Middle frontal gyrus (tissue), 1 donor: ENCODE measurements at regions not wholly inside any gene's neighbourhood (a gene's known extent, or its start where the extent isn't known, plus 50 kb on each side); places are given as distances from the start of the nearest gene placed in this dataset.
"Not testable (repeated sequence)": the region's sequence is repeated elsewhere in the genome, so short reads cannot be mapped to it uniquely, and the experiment has no call there.

ENCODE experiments used
- DNase-seq: peaks from one replicate; pipeline ENCODE4 v3.0.0-alpha.2; 2015; ENCODE audit warnings: low spot score; ENCODE audit errors: extremely low spot score

DNA sequence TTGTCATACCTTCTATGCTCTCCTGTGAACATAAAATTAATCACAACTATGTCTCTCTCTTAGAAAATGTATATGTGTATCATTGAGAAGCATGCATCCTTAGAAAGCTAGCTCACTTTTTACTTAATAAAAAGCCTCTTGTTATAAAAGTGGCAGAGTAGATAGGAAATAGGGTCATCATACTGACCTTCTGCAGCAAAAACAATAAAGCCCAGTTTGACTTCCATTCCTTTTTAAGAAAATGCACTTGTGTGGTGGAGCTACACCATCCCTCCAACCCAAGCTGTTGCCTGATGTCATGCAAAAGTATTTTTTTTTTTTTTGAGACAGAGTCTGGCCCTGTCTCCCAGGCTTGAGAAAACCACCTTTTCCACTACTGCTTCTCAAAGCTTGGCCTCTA, 393.3 kb downstream of the LIG4 start:
- no peak for DNase-seq

DNA sequence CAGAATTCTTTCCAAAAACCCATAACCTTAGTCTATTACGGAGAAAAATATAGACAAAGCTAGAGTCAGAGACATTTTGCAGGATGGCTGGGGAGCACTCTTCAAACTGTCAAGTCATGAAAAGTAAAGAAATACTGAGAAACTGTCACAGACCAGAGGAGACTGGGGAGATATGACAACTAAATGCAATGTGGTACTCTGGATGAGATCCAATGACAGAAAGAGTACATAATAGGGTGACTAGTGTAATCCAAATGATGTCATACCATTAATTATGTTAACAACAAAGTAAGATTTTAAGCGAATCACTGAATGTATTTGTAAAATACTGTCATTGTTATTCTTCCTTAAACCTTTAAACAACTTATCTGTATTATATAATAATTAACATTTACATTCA, 393.8 kb downstream of the LIG4 start:
- no peak for DNase-seq

DNA sequence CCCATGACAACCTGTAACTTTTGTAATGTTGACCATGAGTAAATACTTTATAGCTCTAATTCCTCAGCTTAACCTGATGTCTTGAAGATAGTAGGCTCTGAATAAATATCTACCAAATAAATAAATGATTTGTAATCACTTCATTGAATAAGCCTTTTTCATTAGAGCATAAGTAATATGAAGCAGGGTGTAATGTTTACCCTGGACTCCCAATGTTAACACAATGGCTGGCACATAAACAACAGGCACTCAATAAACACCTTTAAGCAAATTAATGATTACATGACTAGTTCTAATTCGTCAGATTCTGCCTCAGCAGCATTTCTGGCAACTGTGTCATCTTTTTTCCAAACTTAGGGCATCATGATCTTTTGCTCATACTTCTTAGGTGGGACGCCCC, 396.3 kb downstream of the LIG4 start:
- DNase-seq, result no peak

DNA sequence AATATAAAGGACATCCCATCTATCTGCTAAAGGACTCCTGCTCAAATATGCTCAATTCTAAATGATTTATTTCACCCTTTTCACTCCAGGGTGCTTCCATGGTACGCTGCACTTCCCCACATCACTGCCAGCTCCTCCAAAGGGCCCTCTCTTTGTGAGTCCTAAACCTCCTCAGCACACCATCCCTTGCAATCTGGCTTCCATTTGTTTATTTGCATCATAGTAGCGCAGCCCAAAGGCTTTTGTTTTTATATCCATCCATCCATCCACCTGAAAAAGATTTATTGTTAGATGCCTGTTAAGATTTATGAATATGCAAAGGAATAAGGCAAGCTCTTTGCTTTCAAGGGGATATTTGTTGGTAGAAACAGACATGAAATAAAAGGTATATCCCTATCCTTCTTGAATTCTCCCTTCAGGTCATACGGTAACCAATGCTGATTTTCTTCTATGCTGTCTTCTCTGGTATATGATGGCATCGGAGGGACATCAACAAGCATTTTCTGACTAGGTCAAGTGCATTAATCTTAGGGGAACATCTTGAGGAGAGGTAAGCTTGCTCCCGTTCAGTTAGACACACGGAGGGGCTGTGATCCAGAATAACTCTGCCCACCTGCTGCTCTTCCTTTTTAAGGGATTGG, 397.6 kb downstream of the LIG4 start:
- DNase-seq, result no peak

DNA sequence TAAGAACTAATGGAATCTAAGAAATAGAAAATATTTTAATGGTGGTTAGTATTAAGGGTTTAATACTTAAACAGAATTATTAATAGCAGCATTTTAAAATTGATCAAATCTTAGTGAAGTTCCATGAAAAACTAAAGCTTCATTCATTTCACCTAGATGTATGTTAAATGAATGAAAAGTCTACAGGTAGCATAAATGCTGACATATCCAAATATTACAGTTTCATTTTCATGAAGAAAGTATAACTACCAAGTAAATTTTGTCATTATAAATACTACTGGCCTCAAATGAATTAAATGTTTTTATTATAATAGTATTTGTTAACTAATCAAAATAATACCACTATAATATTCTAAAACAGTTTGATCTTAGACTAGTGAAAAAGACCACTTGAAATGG, 403.3 kb downstream of the LIG4 start:
- DNase-seq, result no peak

DNA sequence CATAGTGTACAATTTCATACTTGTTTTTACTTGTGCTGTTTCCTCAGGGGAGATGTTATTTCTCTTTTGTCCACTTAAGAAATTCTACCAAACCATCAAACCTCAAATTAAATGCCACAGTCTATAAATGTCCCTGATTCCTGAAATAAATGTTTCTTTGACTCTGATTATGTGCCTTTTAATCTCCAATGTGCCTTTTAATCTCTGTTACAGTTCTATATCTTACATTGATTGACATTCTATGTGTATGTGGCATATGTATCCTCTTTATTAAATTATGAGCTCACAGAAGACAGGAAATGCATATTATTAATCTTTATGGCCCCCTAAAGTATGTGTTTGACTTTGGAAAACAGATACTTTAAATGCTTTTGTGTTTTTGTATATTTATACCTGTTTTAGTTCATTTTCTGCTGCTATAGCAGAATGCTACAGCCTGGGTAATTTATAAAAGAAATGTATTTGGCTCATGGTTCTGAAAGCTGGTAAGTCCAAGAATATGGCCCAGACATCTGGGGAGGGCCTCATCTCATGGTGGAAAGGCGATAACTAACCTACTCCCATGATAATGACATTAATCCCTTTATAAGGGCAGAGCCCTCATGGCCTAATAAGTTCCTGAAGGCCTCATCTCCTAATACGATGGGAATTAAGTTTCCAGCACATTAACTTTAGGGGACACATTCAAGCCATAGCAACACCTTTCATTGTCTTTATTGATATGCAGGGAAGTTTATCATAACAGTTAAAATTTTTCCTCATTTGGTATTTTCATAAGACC, 403.9 kb downstream of the LIG4 start:
- no peak for DNase-seq

DNA sequence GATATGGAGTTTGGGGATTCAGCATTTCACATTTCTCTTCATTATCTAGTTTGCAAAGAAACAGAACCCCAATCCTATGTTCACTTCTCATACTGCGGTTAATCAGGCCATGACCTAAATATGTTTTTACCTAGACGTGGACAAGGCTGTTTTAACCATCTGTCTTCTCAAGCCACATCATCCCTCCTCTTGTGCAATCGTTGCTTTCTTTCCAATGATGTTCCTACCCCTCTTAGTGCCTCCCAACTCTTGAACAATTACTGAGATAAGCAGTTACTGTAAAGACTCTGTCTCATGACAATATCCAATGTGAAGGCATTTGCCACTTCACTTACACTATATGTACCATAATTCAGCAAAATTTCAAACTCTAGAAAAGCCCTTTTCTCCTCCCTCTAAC, 406.2 kb downstream of the LIG4 start:
- DNase-seq, result no peak

DNA sequence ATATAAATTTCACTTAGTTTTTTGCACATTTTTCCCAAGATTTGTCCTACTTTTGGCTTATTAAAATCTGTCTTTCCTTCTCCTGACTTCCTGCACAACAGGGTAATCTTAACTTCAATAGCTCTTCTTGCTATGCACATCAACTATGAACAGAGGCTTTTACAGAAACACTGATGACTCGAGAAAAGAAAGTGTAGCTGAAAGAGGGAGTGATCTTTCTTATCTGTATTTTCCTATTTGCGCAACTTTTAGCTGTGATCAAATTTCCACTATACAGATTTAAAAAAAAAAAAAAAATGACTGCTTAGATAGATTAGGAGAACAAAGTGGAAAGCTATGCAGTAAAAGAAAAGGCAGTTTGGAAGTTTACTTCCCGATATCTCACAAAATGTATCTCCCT, 406.9 kb downstream of the LIG4 start:
- DNase-seq, result no peak

DNA sequence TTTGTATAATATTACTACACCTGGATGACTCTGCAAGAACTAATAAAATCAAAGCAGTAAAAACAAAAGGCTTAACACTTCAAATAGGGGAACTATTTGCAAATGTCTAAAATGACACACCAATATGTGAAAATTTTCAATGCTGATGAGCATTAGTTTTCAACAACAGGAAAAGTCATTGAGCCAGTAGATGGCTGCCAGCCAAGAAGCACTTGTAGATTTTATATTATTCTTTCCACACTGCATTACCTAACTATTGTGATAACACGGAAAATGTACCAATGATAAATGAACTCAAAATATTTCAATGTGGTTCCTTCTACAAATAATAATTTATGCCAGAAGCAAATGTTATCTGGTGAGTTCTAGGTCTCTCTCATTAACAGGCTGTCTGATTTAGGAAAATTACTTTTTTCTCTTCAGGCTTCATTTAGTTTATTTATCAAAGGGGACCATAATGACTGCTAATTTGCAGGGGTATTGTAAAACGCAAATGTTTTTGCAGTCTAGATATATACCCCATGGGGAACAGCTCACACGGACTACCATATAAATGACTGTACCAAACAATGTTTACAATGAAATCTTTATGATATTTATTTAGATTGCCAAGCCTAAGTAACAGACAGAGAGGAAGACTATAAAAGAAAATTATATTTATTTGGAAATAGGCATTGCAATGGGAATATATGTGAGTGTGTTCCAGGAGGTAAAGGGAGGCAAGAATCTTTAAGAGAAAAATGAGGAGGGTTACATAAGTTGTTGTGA, 407.8 kb downstream of the LIG4 start:
- DNase-seq, result no peak

DNA sequence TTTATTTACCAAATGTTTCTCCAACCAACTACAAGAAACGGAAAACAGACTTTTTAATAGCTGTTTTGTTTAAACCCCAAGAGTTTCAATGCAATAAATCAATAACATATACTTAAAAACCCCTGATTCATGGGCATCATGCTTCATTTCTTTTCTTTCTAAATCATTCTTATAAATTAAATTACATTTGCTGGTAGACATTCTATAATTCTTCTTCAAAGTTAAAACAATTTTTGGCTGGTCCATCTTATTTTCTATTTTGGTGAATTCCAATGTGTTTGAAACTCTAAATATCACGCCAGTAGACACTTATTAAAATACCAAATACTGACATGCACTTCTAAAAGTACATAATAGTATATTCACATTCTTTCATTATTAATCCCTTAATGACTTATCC, 408.6 kb downstream of the LIG4 start:
- DNase-seq, result no peak

DNA sequence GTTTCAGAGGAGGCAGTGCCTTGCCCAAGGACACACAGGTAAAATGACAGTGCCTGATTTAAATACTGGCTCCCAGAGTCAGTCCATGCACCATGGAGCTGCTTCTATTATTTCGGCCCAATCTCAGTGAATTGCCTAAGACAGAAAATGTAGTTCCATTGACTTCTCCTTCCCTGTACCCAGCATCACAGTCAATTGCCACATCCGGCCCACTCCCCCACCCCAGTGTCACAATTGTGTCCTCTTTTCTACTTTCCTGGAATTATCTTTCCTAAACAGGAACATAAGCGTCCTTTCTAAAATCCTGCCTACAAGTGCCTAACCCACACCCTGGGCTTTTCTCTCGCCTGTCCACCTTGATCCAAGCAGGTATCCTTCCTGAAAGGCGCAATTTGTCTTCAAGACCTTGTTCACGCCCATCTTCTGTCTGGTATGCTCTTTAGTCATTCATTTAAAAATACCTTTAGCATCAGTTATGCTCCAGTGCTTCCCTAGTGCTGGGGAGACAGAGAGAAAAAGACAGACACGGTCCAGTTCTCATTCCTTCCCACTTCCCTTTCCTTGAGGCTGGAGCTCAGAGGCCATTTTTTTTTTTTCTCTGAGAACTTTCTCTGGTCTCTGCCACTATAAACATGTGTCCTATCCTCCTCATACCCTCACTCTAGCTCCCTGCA, 411.4 kb downstream of the LIG4 start:
- no peak for DNase-seq

DNA sequence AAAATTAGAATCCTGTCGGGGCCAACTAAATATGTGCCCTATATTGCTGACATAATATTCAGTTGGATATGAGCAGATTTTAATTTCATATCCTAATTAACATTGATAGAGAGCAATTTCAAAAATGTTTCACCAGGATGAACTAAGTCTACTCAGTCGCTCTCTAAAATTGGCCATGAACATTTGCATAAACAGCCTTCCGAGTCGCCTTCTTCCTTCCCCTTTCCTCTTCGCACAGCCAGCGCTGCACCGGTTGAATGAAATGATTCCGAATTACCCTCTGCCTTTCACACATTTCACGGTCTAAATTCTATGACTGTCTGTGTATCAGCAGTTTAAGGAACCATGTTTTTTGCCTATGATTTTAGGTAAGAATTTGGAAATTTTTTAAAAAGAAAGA, 413.7 kb downstream of the LIG4 start:
- DNase-seq, result no peak

DNA sequence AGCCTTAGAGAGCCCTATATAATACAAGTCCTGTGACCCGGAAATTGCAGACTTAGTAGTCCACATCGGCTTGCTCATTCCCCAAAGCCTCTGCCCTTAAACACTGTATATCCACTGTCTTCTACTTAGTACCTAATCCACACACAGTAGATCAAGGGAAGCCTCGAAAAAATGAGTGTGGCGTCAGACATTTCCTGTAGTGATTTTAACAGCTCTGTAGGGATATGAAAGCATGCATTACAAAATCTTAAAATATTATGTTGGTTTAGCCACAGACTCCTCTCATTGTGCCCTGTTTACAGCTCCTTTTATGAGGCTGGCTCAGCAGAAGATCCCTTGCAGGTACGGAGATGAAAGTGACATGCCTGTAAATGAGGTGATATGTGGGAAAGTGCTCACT, 416.3 kb downstream of the LIG4 start:
- DNase-seq, result no peak

DNA sequence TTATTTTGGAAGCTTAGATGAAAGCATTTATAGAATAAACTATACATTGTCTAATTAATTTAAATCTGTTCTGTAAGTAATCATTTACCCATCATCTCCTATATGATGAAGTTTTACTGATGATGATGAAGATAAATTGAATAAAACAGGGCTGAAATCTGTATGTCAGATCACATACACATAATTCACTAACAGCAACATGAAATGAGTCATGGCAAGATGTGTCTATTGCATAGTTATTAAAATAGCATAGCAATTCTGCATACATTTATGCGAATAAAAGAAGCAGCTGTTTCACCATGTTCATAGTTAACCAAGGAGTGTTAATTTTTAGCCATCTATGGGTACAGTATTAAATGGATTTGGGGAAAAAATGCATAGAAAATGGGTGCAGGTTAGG, 424.9 kb downstream of the LIG4 start:
- no peak for DNase-seq

DNA sequence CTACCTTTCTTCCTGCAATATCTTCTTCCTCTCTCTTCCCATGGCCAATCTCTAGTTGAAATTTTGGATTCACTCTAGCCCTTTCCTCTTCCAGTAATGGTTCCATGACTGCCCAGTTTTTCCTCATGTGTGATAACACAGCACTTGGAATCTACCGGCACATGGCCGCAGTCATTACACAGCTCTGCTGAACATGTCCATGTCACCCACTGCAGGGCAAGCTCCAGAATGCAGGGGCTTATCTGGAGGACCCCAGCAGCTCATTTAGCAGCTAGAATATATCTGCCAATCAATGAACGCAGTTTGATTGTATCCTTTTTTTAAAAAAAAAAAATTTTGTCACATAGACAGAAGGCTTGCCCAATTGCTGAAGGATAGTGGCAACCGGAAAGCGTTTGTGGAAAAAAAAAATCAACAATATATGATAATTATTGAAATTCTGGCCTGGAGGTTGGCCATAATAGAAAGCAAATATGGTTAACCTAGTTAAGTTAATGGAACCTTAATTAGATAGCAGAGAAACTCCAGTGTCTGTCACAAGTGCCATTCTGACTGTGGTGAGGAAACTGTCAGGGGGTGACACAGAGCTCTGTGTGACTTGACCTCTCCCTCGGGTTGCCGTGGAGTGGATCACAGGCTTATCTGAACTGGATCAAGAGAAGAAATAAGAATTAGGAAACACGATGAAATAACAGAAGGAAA, 426.7 kb downstream of the LIG4 start:
- DNase-seq, result no peak

DNA sequence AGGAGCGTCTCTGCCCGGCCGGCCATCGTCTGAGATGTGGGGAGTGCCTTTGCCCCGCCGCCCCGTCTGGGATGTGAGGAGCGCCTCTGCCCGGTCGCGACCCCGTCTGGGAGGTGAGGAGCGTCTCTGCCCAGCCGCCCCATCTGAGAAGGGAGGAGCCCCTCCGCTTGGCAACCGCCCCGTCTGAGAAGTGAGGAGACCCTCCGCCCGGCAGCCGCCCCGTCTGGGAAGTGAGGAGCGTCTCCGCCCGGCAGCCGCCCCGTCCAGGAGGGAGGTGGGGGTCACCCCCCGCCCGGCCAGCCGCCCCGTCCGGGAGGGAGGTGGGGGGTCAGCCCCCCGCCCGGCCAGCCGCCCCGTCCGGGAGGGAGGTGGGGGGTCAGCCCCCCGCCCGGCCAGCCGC, 432.7 kb downstream of the LIG4 start:
- DNase-seq, result not testable (repeated sequence)

DNA sequence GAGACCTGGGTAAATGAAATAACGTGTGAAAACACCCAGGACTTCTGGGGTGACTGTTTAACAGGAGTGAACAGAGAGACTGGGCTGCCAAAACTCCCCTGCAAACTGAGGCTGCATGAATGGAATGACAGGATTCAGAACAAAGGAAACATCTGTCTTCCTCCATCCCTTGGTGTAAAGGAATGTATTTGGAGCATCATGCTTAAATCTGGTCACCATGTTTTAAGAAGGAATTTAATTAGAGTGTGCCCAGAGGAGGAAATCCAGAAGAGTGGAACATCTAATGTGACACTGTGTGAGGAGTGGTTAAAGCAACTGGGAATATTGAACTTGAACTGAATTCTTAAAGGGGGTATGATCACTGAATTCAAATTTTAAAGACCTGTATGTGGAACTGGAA, 437.2 kb downstream of the LIG4 start:
- DNase-seq, result no peak

DNA sequence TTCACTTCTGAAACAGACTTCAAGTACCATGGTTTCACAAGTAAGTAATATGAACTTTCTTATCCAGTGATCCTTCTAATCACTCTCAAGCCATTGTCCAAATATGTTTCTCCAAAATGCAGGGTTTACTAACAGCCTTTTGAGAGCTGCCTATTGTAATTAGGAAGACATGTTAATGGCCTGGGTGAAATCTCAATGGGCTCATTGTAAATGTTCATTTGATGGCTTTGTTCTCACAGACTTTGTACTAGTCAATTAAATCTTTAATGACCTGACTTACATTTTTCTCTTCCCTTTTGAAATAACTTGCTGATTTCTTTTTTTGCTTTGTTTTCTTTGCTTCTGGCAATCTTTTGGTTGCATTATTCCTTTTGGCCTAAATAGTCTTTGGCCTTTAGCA, 444.8 kb downstream of the LIG4 start:
- no peak for DNase-seq

DNA sequence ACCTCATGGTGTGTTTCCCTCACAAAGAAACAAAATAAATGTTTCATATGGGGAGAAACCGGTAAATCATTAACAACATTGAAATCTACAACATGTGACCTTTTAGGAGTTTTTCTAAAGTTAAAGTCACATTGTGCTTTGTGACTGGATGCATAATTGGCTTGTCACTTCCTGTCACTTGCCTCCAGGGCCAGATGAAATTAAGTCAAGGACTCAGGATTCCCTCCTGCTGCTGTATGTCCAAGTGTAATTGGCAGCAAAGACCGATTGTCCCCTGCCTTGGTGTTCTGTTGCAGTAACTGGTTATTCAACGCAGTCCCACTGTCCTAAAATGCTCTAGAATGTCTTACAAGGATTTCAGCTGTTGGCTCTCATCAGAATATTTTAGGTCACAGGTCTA, 448.2 kb downstream of the LIG4 start:
- no peak for DNase-seq

DNA sequence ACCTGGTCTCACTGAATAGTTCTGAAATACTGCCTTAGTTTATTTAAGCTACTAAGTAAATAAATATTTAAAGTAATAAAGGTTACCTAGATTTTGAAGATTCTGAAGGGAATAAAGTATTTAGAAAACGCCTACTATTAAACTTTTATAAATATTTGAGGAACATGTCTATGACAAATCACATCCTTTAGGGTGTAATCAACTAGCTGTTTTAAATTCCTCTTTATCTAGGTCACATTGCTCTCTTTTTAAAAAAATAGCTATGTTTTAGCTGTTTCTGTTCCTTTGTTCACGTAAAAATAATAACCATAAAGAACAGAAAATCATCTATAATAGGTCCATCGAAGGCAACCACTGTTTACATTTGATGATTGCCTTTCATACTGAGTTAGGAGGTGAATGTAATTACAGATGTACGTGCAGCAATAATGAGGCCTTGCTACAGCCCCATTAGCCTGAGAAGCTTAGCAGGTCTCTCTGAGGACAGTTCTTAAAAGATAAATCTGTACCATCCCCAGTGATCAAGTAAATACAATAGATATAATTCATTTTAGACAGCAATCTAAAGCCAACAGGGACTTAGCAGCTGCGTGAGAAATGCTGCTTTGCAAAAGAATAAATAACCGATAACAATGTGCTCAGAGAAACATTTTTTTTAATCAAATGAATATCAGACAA, 449.5 kb downstream of the LIG4 start:
- DNase-seq, result no peak

DNA sequence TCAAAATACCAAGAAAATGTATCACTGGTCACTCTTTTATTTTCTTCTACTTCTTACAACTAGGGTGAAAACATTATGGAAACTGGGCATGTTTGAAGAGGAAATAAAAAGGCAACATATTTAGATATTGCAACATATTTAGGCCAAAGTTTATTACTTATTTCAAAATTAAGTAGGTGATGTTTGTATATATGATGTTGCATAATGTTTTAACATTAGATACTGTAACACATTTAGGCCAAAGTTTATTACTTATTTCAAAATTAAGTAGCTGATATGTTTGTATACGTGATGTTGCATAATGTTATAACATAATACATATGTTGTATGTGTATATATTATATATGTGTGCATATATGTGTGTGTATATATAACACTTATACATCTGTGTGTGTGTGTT, 451.3 kb downstream of the LIG4 start:
- no peak for DNase-seq
